ENCODE measurements at regions not wholly inside any gene's neighbourhood (a gene's known extent, or its start where the extent isn't known, plus 50 kb on each side); places are given as distances from the start of the nearest gene placed in this dataset.

- ChIA-PET POLR2A (ENCODE audit: partially characterized antibody) (no interaction called here), CTCF (ENCODE audit: partially characterized antibody) (no interaction called here)
- no peak overlapping the region for H2BK120ac ChIP-seq (replicated peaks; ENCODE audit: low read depth, low read length)
- no peak overlapping the region for H3K9ac ChIP-seq (replicated peaks in 1 of 4; ENCODE audit: extremely low read depth in 1 of 4, low read depth in 3 of 4, low read length in 3 of 4)
- H4K5ac ChIP-seq (ENCODE audit: insufficient read length, low read depth, low read length): no peak overlapping the region
- no peak overlapping the region for H3K23ac ChIP-seq (ENCODE audit: insufficient read length)
- no peak overlapping the region for H3K4me3 ChIP-seq (ENCODE audit: extremely low read depth in 1 of 4, insufficient read depth in 2 of 4, low read depth in 3 of 4, low read length in 4 of 4)
- no peak overlapping the region for H2BK12ac ChIP-seq (ENCODE audit: low read depth, low read length)
- H3K56ac ChIP-seq (replicated peaks; ENCODE audit: insufficient read length, low read depth, low read length): no peak overlapping the region
- no peak overlapping the region for H2AK5ac ChIP-seq (ENCODE audit: low read depth, low read length)
- H3K79me1 ChIP-seq (ENCODE audit: low read depth, low read length): no peaks in the 10 kb centered on the region; the same call in 1 of the 2 replicates
- DNase-seq (ENCODE audit: low read depth in 1 of 2, low spot score in 2 of 2): no peak
- H3K9me3 ChIP-seq (ENCODE audit: insufficient read depth in 2 of 2, low read depth in 1 of 2, low read length in 1 of 2): no peaks in the 10 kb centered on the region; a peak in 1 of 4 replicates
- H3K27me3 ChIP-seq (replicated peaks in 1 of 4; ENCODE audit: control insufficient read depth in 3 of 4, extremely low read depth in 1 of 4, insufficient read depth in 3 of 4, low read length in 3 of 4): no peaks in the 10 kb centered on the region
- no peak overlapping the region for H2BK5ac ChIP-seq (ENCODE audit: low read depth, low read length)
- no peak overlapping the region for H3K4ac ChIP-seq (replicated peaks; ENCODE audit: insufficient read length, low read depth, low read length)
- no peaks in the 10 kb centered on the region for H4K20me1 ChIP-seq (replicated peaks in 1 of 2; ENCODE audit: control insufficient read depth in 1 of 2, insufficient read depth in 2 of 2, low read length in 2 of 2)
- no peak overlapping the region for H4K91ac ChIP-seq (replicated peaks; ENCODE audit: insufficient read length, low read length)
- FAIRE-seq: no peak
- H3K14ac ChIP-seq (ENCODE audit: insufficient read length): no peak overlapping the region
- H2BK15ac ChIP-seq (ENCODE audit: low read length): no peak overlapping the region
- H3K36me3 ChIP-seq (ENCODE audit: control insufficient read depth in 2 of 4, insufficient read depth in 4 of 4, low read length in 3 of 4): no peaks in the 10 kb centered on the region
- no peak overlapping the region for H3K4me2 ChIP-seq (ENCODE audit: insufficient read depth in 1 of 2, low read depth in 2 of 2, low read length in 2 of 2)
- H2BK20ac ChIP-seq (ENCODE audit: low read length): no peak overlapping the region
- no peak overlapping the region for H4K8ac ChIP-seq (ENCODE audit: extremely low read depth, insufficient read depth, low read length)
- no peak overlapping the region for H3K18ac ChIP-seq (ENCODE audit: extremely low read depth, low read length)
- H3K27ac ChIP-seq (ENCODE audit: low read depth, low read length): no peak overlapping the region
- WGBS, 2 experiments (ENCODE audit: extremely low coverage in 1 of 2, insufficient coverage in 1 of 2, insufficient read length in 1 of 2, insufficient replicate concordance in 2 of 2, low coverage in 1 of 2, low lambda C conversion rate in 2 of 2, missing lambda C conversion rate in 1 of 2): 95% methylated on average over 5 of the region's 5 CpGs; no CpG with 5 or more reads in 1 of the 2 experiments
- no peak for TF ChIP-seq TAF1 (IDR thresholded peaks at IDR 0.05; ENCODE audit: low read depth, low read length)
- no peak for TF ChIP-seq SAP30 (IDR thresholded peaks at IDR 0.05; ENCODE audit: insufficient read depth, insufficient replicate concordance, low read length)
- no peak for TF ChIP-seq CBX5 (IDR thresholded peaks at IDR 0.05; ENCODE audit: low read depth, low read length)
- H3K79me2 ChIP-seq (ENCODE audit: control insufficient read depth in 1 of 2, insufficient read depth in 2 of 2, low read length in 2 of 2): no peaks in the 10 kb centered on the region
- no peaks in the 10 kb centered on the region for H3K23me2 ChIP-seq (ENCODE audit: low read depth, low read length)
- H3K4me1 ChIP-seq (replicated peaks in 1 of 4; ENCODE audit: control insufficient read depth in 3 of 4, insufficient read depth in 4 of 4, low read length in 3 of 4): peaks cover 0 to 8% (median 3%) of the 10 kb centered on the region in 4 experiments; a peak in 4 of 7 replicates
- H2AFZ ChIP-seq (ENCODE audit: low read length): no peak overlapping the region
Measured at GRCh38 chr12:115216301-115216700, 532.3 kb upstream of the TBX3 start.

Data from H1 (cell line).